GM18498 (cell line): ENCODE measurements at regions not wholly inside any gene's neighbourhood (a gene's known extent, or its start where the extent isn't known, plus 50 kb on each side); places are given as distances from the start of the nearest gene placed in this dataset.
"Not testable (repeated sequence)": the region's sequence is repeated elsewhere in the genome, so short reads cannot be mapped to it uniquely, and the experiment has no call there.

Experiments
- ATAC-seq: cut with Tn5 transposase; IDR thresholded peaks from one replicate; pipeline ENCODE4 v1.9.1; 2021; ENCODE audit warnings: mild to moderate bottlenecking, moderate library complexity; ENCODE audit not compliant: unreplicated experiment

DNA sequence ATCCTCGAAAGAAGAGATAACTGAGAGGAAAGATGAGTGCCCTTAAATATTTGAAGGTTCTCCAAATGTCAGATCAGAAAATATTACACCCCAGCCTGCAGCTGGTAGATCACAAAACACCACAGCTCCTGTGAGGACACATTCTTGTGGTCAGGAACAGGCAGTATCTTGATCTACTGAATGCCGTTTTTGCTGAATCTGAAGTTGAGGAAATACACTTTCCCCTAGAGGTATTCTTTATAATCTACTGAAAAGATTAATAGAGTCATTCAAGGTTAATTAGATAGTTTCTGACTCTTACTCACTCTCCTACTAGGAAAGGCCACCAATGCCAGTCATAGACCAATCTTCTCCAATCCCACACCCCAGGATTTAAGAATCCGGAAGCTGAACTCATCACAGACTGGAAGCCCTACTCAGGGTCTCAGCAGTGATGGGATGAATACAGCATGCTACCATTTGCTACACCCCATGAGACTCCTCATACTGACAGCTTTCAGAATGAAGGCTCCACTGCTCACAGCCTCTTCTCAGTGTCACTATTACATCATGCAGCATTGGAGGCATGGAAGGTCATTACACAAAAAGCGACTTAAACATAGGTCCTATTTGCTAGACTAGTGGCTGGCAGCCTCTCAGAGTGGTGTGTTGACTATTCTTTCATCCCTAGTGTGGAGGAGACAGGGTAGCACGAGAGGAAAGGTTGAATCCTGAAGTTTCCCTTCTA lies 143.9 kb upstream of the SLC1A3 start:
- ATAC-seq, result no peak

DNA sequence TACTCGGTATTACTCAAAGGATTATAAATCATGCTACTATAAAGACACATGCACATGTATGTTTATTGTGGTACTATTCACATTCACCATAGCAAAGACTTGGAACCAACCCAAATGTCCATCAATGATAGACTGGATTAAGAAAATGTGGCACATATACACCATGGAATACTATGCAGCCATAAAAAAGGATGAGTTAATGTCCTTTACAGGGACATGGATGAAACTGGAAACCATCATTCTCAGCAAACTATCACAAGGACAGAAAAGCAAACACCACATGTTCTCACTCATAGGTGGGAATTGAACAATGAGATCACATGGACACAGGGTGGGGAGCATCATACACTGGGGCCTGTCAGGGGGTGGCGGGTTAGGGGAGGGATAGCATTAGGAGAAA lies 130.5 kb upstream of the SLC1A3 start:
- not testable (repeated sequence) for ATAC-seq

DNA sequence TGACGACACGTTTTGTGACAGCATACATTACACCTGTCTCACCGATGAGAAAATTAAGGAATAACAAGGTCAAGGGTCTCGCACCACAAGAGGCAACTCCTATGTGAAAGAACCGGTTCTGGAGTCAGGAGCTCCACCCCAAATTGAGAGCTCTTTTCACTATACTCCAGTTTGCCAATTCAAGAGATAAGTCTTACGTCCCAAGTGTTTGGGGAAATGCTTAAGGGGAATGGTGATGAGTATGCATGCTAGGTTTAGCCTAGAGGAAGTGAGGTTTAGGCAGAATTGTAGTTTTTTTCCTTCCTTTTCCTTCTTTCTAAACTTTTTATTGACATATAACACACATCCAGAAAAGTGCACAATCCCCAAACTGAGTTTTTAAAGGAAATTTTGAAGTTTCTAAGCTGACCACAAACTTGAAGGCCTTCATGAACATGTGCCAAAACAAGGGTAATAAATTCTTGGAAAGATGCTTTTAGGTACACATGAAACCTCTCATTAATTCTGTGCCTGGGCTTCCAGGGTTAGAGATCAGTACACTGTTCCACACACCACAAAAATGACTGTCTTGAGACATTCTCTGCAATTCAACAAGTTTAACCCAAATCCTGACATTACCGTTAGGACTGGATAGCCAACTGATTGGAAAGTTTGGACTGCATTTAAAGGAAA lies 127.6 kb upstream of the SLC1A3 start:
- ATAC-seq, result no peak

DNA sequence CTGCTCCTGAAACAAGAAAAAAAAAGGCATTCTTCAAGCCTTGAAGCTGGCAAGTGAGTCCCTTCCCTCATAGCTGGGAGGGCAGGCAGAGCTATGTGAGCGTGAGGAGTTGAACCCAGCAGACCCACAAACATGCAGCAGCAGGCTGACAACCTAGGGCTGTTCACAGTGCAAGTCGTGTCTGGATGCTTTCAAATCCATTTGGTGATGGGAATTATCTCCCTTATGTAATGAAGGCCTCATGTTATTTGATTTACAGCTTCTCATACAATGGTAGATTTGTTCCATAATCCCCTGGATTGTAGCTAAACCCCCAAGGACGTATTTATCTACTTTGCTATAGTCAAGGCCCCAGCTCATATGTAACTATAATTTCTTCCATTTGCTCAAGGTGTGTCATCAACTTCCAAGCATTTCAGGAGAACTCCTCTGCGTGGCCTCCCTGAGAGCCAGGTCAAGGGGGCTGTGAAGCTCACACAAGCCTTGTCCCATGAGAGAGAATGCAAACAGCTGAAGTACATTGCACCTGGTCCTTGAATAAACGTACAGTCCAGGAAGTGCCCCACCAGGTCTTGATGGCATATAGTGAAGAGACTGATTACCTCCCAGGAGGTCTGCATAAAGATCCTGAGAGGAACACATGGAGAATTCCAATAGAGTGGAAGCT lies 124.8 kb upstream of the SLC1A3 start:
- no peak for ATAC-seq

DNA sequence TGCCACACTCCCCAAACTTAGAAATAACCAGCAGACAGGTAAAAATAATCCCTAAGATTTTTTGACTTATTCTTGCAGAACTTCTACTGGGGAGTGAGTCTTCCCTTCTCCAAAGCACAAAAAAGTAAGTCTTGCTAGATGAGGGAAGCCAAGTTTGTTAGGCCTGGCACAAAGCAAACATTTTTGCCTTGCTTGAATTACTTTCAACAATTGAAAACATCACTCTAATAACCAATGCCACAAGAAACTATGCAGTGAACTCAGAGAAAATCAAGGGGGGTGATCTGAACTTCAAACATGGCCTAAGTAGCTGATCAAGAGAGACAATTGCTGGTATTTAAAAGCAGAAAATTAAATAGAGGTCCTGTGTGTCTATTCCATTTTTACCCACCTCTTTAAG lies 123.6 kb upstream of the SLC1A3 start:
- no peak for ATAC-seq

DNA sequence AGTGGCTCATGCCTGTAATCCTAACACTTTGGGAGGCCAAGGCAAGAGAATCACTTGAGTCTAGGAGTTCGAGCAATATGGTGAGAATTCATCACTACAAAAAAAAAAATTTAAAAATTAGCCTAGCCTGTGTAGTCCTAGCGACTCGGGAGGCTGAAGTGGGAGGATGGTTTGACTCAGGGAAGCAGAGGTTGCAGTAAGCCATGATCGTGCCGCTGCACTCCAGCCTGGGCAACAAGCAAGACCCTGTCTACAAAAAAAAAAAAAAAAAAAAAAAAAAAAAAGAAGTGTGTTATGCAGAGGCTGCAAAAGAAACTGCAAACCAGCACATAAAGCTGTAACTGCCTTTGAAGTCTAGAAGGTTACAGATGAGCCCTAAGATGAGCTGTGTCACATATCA lies 116.9 kb upstream of the SLC1A3 start:
- no peak for ATAC-seq

DNA sequence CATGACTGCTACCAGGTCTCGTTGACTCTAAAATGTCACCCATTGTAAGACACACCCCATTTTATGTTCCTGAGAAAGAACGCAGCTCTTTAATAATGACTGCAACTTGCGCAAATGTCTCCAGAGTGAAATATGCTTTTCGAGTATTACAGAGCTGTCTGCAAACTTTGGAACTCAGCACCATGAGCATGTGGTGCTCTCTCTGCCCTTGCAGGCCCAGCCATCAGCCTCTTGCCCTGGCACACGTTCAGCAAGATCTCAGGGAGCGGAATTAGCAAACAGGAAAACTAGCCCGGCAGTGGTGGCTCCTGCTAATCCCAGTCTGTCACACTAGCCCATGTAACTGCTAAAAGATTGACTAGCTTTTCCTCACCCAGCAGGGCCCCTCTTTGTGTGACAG lies 114.5 kb upstream of the SLC1A3 start:
- ATAC-seq, result no peak

DNA sequence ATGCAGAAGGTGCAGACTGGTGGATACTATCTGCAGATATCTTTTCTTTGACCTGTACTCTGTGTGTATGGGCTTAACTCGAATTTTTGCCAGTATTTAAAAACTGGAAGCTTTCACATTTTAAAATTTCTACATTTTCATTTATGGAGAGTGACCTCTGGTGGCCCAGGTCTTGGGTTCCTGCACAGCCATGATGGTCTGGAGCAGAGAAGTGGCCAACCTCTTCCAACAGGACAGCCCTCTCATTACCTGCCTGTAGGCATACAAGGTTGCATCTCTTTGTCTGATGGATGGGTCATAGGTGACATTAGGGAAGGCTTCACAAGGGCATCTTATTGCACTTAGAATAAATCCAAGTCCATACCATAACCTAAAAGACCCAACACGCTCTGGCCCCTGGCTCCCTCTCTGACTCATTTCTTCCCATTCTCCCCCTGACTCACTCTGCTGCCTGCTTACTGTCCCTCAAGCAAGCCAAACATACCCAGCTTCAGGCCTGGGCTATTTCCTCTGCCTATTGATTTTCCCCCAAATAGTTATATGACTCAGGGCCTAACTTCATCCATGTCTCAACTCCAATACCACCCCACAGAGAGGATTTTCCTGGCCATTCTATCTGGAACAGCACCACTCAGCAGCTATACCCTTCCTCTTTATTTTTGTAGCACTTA lies 113.3 kb upstream of the SLC1A3 start:
- no peak for ATAC-seq

DNA sequence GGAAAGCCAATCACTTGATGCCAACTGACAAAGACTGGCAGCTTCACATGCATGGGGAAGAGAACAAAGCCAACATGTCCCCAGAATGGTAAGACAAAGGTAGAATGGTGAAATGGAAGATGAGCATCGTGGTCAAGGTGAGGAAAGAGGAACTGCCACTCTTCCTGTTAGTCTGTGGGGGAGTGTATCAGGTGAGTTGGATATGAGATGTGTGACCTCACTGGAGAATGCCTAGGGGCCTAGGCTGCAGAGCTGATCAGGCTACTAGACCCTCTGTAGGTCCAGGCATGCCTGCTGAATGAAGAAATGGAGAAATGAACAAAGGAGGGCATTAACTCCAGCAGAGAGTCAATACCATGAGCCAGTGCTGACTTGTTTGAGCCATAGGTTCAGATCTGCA lies 112.4 kb upstream of the SLC1A3 start:
- no peak for ATAC-seq

DNA sequence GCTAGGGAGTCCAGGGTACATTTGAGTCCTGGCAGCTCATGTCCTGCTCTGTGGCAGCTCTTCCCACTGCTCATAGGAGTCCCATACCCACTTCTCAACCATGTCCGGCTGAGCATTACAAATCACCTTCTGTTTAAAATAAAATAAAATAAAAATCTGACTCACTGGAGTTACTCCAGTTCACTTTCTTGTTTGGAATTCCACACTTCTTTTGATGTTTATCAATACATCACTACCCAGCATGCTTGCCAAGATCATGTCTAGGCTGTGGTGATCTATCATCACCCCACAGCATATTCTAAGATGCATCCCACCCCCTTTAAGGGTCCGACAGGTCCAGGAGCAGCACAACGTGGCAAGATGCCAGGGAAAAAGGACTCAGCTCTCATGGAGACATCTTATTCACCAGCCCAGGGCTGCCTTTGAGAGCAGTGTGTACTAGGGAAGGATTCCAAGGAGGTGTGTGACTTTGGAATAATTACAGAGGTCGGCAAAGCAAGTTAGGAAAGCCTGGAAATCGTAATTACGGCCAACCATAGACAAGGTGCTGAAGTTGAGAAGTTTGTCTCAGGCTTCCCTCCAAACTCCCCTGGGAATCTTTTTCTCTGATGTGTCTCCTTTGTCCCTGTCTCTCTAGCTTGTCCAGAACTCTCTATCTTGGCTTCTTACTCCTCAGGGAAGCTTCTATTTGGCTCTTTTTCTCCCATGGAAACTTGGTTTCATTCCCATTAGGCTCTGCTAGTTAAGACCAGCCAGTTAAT lies 111.4 kb upstream of the SLC1A3 start:
- no peak for ATAC-seq

DNA sequence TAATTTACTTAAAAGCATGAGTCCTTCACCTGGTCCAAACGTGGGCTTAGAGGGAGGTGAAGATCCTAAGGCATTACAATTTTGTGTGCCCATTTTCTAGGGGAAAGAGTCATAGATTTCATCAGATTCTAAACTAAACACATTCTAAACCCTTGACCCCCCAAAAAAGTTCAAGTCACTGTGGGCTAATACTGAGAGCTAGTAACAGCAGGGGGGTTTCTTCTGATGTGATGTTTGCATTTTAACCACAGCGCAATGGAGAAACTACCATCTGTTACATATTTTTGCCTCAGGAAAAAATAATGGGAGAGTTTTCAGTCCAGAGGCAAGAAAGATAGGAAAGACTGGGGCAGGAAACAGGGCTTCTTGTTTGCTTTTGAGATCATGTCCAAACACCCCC lies 110.8 kb upstream of the SLC1A3 start:
- ATAC-seq, result no peak

DNA sequence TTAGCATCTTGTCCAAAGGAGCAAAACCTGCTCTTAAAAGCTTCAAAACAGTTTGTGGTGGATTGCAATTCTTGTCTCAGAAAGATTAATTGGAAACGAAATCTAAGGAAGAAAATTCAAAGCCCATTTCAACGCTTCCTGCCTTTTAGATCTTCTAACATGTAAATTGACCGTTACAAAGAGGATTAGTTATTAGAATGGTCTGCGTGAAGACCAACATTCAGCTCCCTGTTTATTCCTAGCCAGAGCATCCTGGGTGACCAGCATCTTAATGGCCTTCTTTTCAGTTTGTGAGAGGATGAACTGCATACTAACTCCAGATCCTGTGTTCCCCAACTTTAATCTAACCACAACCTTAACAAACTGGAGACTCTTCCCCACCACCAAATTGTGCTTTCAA lies 109.9 kb upstream of the SLC1A3 start:
- no peak for ATAC-seq

DNA sequence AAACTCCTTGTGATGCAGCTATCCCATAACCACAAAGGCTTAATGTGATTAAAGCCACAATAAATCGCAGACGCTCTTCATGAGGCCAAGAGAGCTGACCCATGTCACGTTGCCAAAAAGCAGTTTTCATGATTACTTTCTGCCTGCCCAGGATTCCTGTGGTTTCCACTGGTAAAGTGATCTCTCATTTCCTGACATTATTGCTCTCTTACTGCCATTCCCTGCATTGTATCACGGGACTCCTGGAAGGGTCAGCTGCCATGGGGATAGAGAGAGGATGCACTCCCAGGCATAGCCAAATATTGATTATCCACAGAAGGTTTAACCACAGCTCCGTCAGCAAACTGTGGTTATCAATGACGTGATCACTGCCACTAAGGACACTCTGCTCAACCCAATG lies 103.8 kb upstream of the SLC1A3 start:
- no peak for ATAC-seq

DNA sequence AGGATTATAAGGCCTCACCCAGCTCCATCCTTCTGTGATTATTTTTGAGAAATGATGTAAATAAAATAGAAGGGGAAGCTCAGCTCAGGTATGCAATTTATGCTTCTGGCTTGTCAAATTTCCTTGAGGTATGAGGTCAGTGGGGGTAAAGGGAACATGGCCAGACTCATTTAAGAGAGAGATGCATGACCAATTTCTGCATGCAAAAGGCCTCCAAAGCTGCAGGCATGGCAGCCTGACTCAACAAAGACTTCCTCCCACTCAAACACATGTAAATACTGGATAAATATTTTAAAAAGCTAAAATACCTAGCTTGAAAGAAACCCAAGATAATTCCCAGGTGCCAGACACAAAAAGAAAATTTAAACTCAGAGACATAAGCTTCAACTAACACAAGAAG lies 101.4 kb upstream of the SLC1A3 start:
- no peak for ATAC-seq

DNA sequence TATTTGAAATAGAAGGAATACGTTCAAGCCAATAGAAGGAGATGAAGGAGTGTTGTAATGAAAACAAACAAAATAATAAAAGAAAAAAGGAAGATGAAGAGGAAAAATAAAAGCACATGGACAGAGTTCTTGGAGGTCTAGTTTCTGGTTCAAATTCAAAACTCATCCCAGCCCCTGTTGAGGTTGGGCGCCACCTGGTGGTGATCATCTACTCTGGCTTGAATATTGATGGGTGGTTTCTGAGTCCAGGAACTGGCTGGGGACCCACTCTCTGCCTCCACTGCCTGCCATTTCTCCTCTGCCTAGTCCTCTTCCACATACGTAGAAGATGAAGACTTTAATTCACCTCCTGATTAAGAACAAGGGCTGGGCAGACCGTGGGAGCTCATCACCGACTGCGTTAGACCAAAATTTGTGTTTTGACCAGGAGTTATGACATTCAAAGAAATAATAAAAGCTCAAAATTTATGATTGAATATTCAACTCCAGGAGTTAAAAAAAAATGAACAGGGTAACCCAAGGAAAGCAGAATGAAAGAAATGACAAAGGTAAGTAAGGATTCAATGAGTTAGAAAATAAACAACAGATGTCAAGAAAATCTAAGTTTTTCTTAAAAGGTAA lies 99.0 kb upstream of the SLC1A3 start:
- ATAC-seq, result peak; percentile 68

DNA sequence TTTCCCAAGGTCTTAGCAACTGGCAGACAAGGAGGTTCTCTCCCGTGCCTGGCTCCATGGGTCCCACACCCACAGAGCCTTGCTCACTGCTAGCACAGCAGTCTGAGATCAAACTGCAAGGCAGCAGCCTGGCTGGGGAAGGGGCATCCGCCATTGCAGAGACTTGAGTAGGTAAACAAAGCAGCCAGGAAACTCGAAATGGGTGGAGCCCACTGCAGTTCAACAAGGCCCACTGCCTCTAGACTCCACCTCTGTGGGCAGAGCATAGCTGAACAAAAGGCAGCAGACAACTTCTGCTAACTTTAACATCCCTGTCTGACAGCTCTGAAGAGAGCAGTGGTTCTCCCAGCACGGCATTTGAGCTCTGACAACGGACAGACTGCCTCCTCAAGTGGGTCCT lies 98.1 kb upstream of the SLC1A3 start:
- not testable (repeated sequence) for ATAC-seq

DNA sequence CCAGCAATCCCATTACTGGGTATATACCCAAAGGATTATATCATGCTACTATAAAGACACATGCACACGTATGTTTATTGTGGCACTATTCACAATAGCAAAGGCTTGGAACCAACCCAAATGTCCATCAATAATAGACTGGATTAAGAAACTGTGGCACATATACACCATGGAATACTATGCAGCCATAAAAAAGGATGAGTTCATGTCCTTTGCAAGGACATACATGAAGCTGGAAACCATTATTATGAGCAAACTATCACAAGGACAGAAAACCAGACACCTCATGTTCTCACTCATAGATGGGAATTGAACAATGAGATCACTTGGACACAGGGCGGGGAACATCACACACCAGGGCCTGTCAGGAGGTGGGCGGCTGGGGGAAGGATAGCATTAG lies 92.8 kb upstream of the SLC1A3 start:
- ATAC-seq, result not testable (repeated sequence)

DNA sequence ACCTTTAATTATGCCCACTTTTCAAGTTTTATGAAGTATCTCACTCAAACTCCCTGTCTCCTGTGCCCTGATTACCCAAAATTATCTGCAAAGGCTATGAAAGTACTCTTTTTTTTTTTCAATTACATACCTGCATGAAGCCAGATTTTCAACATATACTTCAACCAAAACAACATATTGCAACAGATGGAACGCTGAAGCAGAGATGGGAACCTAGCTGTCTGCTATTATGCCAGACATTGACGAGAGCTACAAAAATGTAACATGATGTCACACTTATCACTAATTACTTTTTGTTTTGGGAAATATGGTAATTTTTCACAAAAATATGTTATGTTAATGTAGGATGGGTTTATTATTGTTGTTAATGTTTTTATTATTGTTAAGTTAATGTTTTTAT lies 86.5 kb upstream of the SLC1A3 start:
- no peak for ATAC-seq

DNA sequence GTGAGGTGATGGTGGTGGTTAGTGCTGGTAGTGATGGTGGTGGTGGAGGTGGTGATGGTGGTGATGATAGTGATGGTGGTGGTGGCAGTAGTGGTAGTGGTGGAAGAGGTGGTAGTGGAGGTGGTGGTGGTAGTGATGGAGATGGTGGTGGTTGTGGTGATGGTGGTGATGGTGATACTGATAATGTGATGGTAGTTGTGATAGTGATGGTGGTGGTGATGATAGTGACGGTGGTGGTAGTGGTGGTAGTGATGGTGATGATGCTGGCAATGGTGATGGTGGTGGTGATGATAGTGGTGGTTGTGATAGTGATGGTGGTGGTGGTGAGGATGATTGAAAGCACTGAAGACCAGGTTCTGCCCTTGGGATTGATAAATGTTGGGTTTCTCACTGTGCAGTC lies 85.2 kb upstream of the SLC1A3 start:
- no peak for ATAC-seq
